PC-3 (cell line): ENCODE measurements at regions not wholly inside any gene's neighbourhood (a gene's known extent, or its start where the extent isn't known, plus 50 kb on each side); places are given as distances from the start of the nearest gene placed in this dataset.

Experiments
- CTCF ChIP-seq: fragments of 300-600 bp; sonication (generic); conservative IDR thresholded peaks from 2 replicates; pipeline ENCODE4 v1.5.1; 2017; ENCODE audit warnings: antibody characterized with exemption, low read depth, mild to moderate bottlenecking, low read length
- EZH2 ChIP-seq: fragments of 300-600 bp; sonication (generic); IDR thresholded peaks from one replicate; pipeline ENCODE4 v1.6.1; 2017; ENCODE audit warnings: antibody characterized with exemption, mild to moderate bottlenecking, low read length; ENCODE audit not compliant: unreplicated experiment

- TF ChIP-seq CTCF: no peak
- no peak for TF ChIP-seq EZH2
Measured at GRCh38 chr21:35850029-35850428, 210.3 kb downstream of the SETD4 start.
